Ovary (tissue), 3 donors: ENCODE measurements at regions not wholly inside any gene's neighbourhood (a gene's known extent, or its start where the extent isn't known, plus 50 kb on each side); places are given as distances from the start of the nearest gene placed in this dataset.

Experiments
- EP300 ChIP-seq: sonication (generic); formaldehyde crosslinking; IDR thresholded peaks from one replicate; pipeline ENCODE4 v1.6.1; 2017; ENCODE audit warnings: antibody characterized with exemption
- POLR2A ChIP-seq: fragments of 450-650 bp; IDR thresholded peaks from one replicate; pipeline ENCODE4 v1.6.1; 2017; ENCODE audit warnings: antibody characterized with exemption, mild to moderate bottlenecking, moderate library complexity
- TF ChIP-seq, protein P1 (sequence below), 3 donors: fragments of 450-650 bp in 2 of 3; fragments of 200-600 bp in 1 of 3; IDR thresholded peaks; one replicate each; pipeline versions ENCODE4 v1.5.1 to v1.8.0; 2016 to 2022; ENCODE audit warnings: antibody characterized with exemption in 3 of 3, mild to moderate bottlenecking in 1 of 3
- donor health status: DM: no; HTN: no; CAD: no.

DNA sequence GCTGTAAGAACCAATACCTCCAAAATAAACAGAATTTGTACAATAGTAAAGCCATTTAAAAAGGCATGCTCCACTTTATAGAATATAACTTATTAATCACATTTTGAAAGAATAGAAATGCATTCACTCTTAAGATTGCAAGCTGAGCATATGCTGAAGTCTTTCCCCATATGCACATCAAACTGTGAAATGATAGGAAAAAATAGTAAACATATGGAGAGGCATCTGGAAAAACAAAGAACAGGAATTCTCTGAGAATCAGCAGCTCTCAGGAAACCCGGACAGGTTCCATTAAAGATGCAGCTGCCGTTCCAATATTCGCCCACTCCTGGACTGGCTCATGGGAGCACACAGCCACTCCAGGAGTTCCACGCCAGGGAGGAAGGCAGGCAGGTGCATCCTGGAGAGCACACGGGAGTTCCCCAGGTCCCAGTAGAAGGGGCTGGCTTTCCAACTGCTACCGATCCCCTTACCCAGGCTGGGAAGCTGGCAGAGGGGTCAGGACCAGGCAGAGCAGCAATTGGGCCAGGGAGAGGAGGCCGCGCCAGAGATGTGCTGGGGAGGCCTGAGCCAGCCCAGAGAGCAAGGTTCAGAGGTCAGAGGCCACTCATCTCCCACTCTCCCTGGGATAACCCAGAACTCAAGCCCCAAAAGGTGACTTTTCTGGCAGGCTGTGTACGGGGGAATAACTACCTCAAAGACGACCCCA, 111.1 kb downstream of the DLL1 start:
- TF ChIP-seq POLR2A (no peak), EP300 (no peak)
- TF ChIP-seq, protein P1, sequence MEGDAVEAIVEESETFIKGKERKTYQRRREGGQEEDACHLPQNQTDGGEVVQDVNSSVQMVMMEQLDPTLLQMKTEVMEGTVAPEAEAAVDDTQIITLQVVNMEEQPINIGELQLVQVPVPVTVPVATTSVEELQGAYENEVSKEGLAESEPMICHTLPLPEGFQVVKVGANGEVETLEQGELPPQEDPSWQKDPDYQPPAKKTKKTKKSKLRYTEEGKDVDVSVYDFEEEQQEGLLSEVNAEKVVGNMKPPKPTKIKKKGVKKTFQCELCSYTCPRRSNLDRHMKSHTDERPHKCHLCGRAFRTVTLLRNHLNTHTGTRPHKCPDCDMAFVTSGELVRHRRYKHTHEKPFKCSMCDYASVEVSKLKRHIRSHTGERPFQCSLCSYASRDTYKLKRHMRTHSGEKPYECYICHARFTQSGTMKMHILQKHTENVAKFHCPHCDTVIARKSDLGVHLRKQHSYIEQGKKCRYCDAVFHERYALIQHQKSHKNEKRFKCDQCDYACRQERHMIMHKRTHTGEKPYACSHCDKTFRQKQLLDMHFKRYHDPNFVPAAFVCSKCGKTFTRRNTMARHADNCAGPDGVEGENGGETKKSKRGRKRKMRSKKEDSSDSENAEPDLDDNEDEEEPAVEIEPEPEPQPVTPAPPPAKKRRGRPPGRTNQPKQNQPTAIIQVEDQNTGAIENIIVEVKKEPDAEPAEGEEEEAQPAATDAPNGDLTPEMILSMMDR (IDR thresholded peaks at IDR 0.05) = no peak
